Endodermal cell (in vitro differentiated cells): ENCODE measurements at regions not wholly inside any gene's neighbourhood (a gene's known extent, or its start where the extent isn't known, plus 50 kb on each side); places are given as distances from the start of the nearest gene placed in this dataset.

Experiments
- DNase-seq: peaks from one replicate; pipeline ENCODE4 v3.0.0-alpha.2; 2017
- H3K27ac ChIP-seq: 2 replicates; pipeline ENCODE4 v1.5.1; 2013; ENCODE audit warnings: mild to moderate bottlenecking, low read depth, low read length, moderate library complexity
- H3K27me3 ChIP-seq: 2 replicates; pipeline ENCODE4 v1.6.1; 2013; ENCODE audit warnings: mild to moderate bottlenecking, low read length, moderate library complexity; ENCODE audit not compliant: insufficient read depth, control insufficient read depth, poor library complexity, severe bottlenecking
- H3K36me3 ChIP-seq: 2 replicates; pipeline ENCODE4 v1.7.0; 2013; ENCODE audit warnings: mild to moderate bottlenecking, low read length, moderate library complexity; ENCODE audit not compliant: control insufficient read depth, insufficient read depth
- H3K4me1 ChIP-seq: one replicate; pipeline ENCODE4 v1.7.0; 2013; ENCODE audit warnings: low read length; ENCODE audit not compliant: control insufficient read depth, insufficient read depth
- H3K4me3 ChIP-seq: 2 replicates; pipeline ENCODE4 v1.5.1; 2013; ENCODE audit warnings: mild to moderate bottlenecking, low read length, moderate library complexity
- H3K9ac ChIP-seq: 2 replicates; pipeline ENCODE4 v1.6.1; 2013; ENCODE audit warnings: mild to moderate bottlenecking, low read length, moderate library complexity; ENCODE audit not compliant: poor library complexity, severe bottlenecking; ENCODE audit errors: extremely low read depth
- H3K9me3 ChIP-seq: 2 replicates; pipeline ENCODE4 v1.6.1; 2013; ENCODE audit warnings: mild to moderate bottlenecking, low read length, moderate library complexity; ENCODE audit not compliant: control insufficient read depth
- H3K27ac Mint-ChIP-seq: 2 replicates; pipeline ENCODE4 v1.8.0; 2020; ENCODE audit warnings: mixed read lengths
- H3K27me3 Mint-ChIP-seq: 2 replicates; pipeline ENCODE4 v1.8.0; 2021; ENCODE audit warnings: mild to moderate bottlenecking, mixed read lengths; ENCODE audit not compliant: insufficient read depth
- H3K36me3 Mint-ChIP-seq: 2 replicates; pipeline ENCODE4 v1.8.0; 2020; ENCODE audit warnings: low read depth, mixed read lengths
- H3K4me1 Mint-ChIP-seq: 2 replicates; pipeline ENCODE4 v1.8.0; 2020; ENCODE audit warnings: mixed read lengths
- H3K4me3 Mint-ChIP-seq: 2 replicates; pipeline ENCODE4 v1.8.0; 2020; ENCODE audit warnings: mild to moderate bottlenecking, moderate library complexity, mixed read lengths
- H3K9me3 Mint-ChIP-seq: 2 replicates; pipeline ENCODE4 v1.8.0; 2020; ENCODE audit warnings: mild to moderate bottlenecking, mixed read lengths
- CTCF ChIP-seq: fragments of 200-600 bp; sonication (generic); conservative IDR thresholded peaks from 2 replicates; pipeline ENCODE4 v1.5.0; 2021; ENCODE audit warnings: antibody characterized with exemption, mild to moderate bottlenecking
- WGBS, 2 experiments: methylation state at CpG; one replicate each; pipeline versions ENCODE4 v1.1.5 to v1.1.7; 2013; ENCODE audit warnings: missing lambda C conversion rate in 2 of 2, mixed read lengths in 1 of 2; ENCODE audit not compliant: insufficient coverage in 1 of 2, insufficient read length in 1 of 2; 5-methylcytosine and 5-hydroxymethylcytosine counted together

DNA sequence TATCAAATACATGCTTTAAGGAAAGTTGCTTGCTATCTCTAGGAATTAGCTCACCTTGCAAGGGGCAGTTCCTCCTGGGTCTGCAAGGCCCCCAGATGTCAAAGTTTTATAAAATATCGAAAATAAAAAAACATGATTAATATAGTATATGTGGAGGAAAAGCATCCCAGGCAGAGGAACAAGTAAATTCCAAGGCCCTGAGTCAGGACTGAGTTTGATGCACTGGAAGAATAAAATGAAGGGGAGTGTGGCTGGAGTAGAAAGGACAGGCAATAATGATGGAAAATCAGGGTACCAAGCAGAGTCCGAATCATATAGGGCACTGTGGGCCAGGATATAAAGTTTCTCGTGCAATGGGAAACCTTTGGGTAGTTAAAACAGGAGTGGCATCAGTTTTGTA is 112.4 kb upstream of the EEPD1 start:
- H3K27ac Mint-ChIP-seq, result no peak overlapping the region
- TF ChIP-seq CTCF, result no peak
- DNase-seq, result no peak
- no peak overlapping the region for H3K27ac ChIP-seq
- no peak overlapping the region for H3K4me3 ChIP-seq
- H3K36me3 ChIP-seq, result no peaks in the 10 kb centered on the region
- no peaks in the 10 kb centered on the region for H3K27me3 ChIP-seq
- no peaks in the 10 kb centered on the region for H3K36me3 Mint-ChIP-seq
- no peak overlapping the region for H3K4me3 Mint-ChIP-seq
- peaks cover 11% of the 10 kb centered on the region for H3K4me1 ChIP-seq
- peaks cover 29% of the 10 kb centered on the region for H3K4me1 Mint-ChIP-seq
- 97 to 100% methylated on average over 2 to 3 of the region's 3 CpGs for WGBS, 2 experiments
- no peaks in the 10 kb centered on the region for H3K9me3 Mint-ChIP-seq
- H3K9me3 ChIP-seq, result no peaks in the 10 kb centered on the region
- no peaks in the 10 kb centered on the region for H3K27me3 Mint-ChIP-seq
- H3K9ac ChIP-seq, result no peak overlapping the region

DNA sequence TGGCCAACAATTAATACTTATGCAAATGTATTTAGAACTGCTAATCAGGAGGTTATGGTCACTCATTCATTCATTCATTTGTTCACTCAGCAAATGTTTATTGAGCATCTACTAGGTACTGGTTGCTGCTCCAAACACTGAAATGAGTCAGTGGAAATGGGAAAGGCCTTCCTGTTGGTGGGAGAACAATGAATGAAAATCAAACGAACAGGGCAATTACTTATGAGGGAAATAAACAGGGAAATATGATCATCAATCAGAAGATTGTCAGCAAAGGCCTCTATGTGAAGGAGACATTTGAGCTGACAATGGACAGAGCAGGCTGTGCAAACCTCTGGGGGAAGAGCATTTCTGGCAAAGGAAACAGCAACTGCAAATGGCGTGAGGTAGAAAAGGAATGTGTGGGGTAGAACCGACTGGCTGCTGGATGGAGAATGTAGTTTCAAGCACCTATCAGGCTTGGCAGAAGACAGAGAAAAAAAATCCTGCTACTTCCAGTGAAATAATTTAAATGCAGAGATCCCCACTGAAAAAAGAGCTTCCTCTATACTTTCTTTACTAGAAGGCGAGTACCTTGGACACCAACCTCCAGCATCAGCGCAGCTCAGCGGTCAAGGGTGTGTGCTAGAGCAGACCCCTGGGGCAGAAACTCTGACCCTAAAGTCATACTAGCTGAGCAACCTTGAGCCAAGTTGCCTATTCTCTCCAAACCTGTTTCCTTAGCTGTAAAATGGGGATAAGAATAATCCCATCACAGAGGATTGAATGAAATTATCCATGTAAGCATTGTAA is 108.8 kb upstream of the EEPD1 start:
- H3K9me3 Mint-ChIP-seq, result no peaks in the 10 kb centered on the region
- 92 to 94% methylated on average over 2 to 6 of the region's 6 CpGs for WGBS, 2 experiments

GRCh38 chr7:36045326-36045725 is 107.7 kb upstream of the EEPD1 start:
- Histone ChIP-seq H3K9me3 (no peaks in the 10 kb centered on the region), H3K36me3 (no peaks in the 10 kb centered on the region), H3K9ac (no peak overlapping the region), H3K4me1 (peaks cover 16% of the 10 kb centered on the region), H3K4me3 (no peak overlapping the region), H3K27ac (no peak overlapping the region), H3K27me3 (no peaks in the 10 kb centered on the region)
- no peak for TF ChIP-seq CTCF
- Mint-ChIP-seq H3K27me3 (no peaks in the 10 kb centered on the region), H3K9me3 (no peaks in the 10 kb centered on the region), H3K4me3 (no peak overlapping the region), H3K36me3 (no peaks in the 10 kb centered on the region), H3K4me1 (peaks cover 40% of the 10 kb centered on the region), H3K27ac (peak overlapping the region; percentile 9)
- WGBS, 2 experiments, result 89 to 100% methylated on average over 1 to 2 of the region's 2 CpGs
- no peak for DNase-seq

More for the DNA sequence above, 108.8 kb upstream of the EEPD1 start:
- Histone ChIP-seq H3K36me3 (no peaks in the 10 kb centered on the region), H3K27me3 (no peaks in the 10 kb centered on the region), H3K4me1 (peaks cover 20% of the 10 kb centered on the region), H3K9ac (no peak overlapping the region), H3K27ac (no peak overlapping the region), H3K9me3 (no peaks in the 10 kb centered on the region), H3K4me3 (no peak overlapping the region)
- Mint-ChIP-seq H3K27ac (no peak overlapping the region), H3K4me3 (no peak overlapping the region), H3K4me1 (peaks cover 34% of the 10 kb centered on the region), H3K27me3 (no peaks in the 10 kb centered on the region), H3K36me3 (no peaks in the 10 kb centered on the region)
- DNase-seq, result no peak
- no peak for TF ChIP-seq CTCF
